ES-I3 (cell line): ENCODE measurements at regions not wholly inside any gene's neighbourhood (a gene's known extent, or its start where the extent isn't known, plus 50 kb on each side); places are given as distances from the start of the nearest gene placed in this dataset.

ENCODE experiments used
- H3K36me3 ChIP-seq: 2 replicates; pipeline ENCODE4 v1.6.1; 2013; ENCODE audit warnings: mild to moderate bottlenecking, low read length, control low read depth, moderate library complexity; ENCODE audit not compliant: insufficient read depth
- H3K4me1 ChIP-seq: 2 replicates; pipeline ENCODE4 v1.6.1; 2013; ENCODE audit warnings: mild to moderate bottlenecking, control low read depth, low read length; ENCODE audit not compliant: insufficient read depth
- H3K9ac ChIP-seq: 2 replicates; pipeline ENCODE4 v1.6.1; 2013; ENCODE audit warnings: low read depth, mild to moderate bottlenecking, low read length, moderate library complexity
- H3K9me3 ChIP-seq: 2 replicates; pipeline ENCODE4 v1.6.1; 2013; ENCODE audit warnings: mild to moderate bottlenecking, low read length, moderate library complexity; ENCODE audit not compliant: control insufficient read depth, insufficient read depth

DNA sequence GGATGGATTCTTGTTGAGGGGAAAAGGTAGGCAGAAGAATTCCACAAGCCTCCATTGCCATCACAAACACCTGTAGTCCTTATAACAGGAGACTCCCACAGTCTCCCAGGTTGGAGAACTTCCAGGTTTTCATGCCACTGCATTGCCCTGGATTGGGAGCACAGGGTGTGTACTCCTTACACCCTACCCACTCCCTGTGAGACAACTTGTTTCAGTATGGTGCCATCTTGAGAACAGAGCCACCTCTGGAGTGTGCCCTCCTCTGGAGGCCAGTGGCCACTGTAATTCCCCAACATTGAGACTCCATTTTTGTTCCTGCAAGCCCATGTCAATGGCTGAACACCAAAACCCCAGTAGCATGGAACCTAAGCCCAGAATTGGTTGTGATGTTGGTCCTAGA lies 123.5 kb upstream of the LAMA2 start:
- no peak overlapping the region for H3K9ac ChIP-seq

DNA sequence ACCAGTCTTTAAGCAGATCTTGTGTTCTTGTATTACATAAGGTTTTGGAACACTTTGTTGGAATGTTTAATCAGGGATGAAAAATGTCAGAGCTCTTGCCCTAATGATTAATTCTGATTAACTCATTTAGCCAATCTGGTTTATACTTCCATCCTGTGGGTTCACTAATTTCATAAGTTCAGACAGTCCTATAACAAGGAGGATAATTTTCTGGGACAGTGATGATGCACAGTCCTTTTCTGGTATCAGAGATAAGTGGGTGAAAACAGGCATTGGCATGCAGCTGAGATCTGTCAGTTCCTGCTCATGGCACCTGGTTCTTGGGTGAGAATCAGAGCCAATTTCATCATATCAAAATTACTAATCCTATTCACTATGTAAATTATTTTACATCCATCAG lies 125.0 kb upstream of the LAMA2 start:
- Histone ChIP-seq H3K36me3 (no peaks in the 10 kb centered on the region), H3K4me1 (no peaks in the 10 kb centered on the region), H3K9me3 (no peaks in the 10 kb centered on the region), H3K9ac (no peak overlapping the region)

More for the DNA sequence above, 123.5 kb upstream of the LAMA2 start:
- Histone ChIP-seq H3K4me1 (no peaks in the 10 kb centered on the region), H3K36me3 (no peaks in the 10 kb centered on the region), H3K9me3 (no peaks in the 10 kb centered on the region)

GRCh38 chr6:128754658-128755256 lies 128.2 kb upstream of the LAMA2 start:
- no peaks in the 10 kb centered on the region for H3K36me3 ChIP-seq
- H3K9me3 ChIP-seq = no peaks in the 10 kb centered on the region
- peaks cover 3% of the 10 kb centered on the region; the same call in 1 of the 2 replicates for H3K4me1 ChIP-seq
- no peak overlapping the region for H3K9ac ChIP-seq

DNA sequence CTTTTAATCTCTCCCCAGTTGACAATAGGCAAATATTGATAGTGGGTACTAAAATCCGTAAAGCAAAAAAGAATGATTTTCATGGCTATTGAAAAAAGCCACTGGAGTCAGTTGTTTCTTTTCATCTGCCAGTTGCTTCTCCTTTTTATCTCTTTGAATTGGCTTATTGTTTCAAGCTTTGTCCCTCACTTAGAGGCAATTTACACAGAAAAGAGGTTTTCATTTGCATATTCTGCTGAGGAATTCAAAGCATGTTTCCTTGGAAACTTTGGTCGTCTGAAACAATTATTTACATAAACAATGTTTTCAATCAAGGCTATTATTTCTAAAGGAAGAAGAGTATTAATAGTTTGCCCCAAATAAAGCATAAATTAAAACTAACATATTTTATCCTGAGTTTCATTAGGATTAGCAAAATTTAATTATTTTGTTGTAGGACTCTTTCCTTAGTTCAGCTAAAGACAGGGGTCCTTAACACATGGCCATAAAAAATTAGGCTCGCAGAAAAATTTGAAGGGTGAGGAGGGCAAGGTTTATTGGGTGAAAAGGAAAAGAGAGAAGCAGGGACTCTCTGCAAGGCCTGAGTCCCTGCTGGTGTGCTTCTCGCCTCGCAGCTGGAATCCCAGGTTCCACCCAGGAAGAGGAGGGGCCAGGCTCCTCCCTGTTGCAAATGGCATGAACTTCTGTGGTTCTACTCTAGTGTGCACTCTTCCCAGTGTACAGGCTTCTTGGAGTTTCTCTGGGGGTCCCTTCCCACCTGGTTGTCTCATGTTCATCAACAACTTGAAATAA lies 138.8 kb upstream of the LAMA2 start:
- H3K4me1 ChIP-seq = peaks cover 38% of the 10 kb centered on the region
- H3K9me3 ChIP-seq = peaks cover 13% of the 10 kb centered on the region
- peak overlapping the region; percentile 24 for H3K9ac ChIP-seq
- H3K36me3 ChIP-seq = no peaks in the 10 kb centered on the region

GRCh38 chr6:128742900-128743299 lies 140.0 kb upstream of the LAMA2 start:
- no peak overlapping the region for H3K9ac ChIP-seq
- H3K36me3 ChIP-seq = no peaks in the 10 kb centered on the region
- peaks cover 38% of the 10 kb centered on the region for H3K4me1 ChIP-seq
- H3K9me3 ChIP-seq = peaks cover 13% of the 10 kb centered on the region

GRCh38 chr6:128740951-128741350 lies 142.0 kb upstream of the LAMA2 start:
- no peak overlapping the region for H3K9ac ChIP-seq
- H3K4me1 ChIP-seq = peaks cover 29% of the 10 kb centered on the region
- H3K36me3 ChIP-seq = no peaks in the 10 kb centered on the region
- peaks cover 13% of the 10 kb centered on the region for H3K9me3 ChIP-seq

GRCh38 chr6:128739112-128739511 lies 143.8 kb upstream of the LAMA2 start:
- no peaks in the 10 kb centered on the region for H3K36me3 ChIP-seq
- H3K4me1 ChIP-seq = peaks cover 21% of the 10 kb centered on the region
- H3K9me3 ChIP-seq = peaks cover 13% of the 10 kb centered on the region
- no peak overlapping the region for H3K9ac ChIP-seq

DNA sequence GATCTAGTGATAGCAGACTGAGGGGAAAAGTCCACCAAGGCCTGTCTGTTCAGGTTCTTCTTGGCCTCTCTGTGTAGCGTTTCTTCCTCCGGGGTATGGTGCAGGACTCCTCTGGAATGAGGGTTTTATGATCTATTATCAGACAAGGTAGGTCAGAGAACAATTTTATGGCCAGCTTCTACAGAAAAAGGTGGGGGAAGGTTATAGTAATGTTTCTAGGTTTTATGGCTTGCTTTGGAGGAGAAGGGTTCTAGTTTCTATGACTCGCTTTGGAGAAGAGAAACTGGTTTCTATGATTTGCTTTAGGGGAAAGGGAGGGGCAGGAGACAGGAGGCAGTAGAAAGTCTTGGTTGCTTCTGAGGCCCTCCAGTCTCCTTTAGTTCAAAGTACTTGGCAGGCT lies 144.8 kb upstream of the LAMA2 start:
- H3K36me3 ChIP-seq = no peaks in the 10 kb centered on the region
- no peak overlapping the region for H3K9ac ChIP-seq
- peaks cover 14% of the 10 kb centered on the region for H3K4me1 ChIP-seq
- peaks cover 13% of the 10 kb centered on the region for H3K9me3 ChIP-seq

GRCh38 chr6:128736780-128737179 lies 146.2 kb upstream of the LAMA2 start:
- Histone ChIP-seq H3K9me3 (peaks cover 13% of the 10 kb centered on the region), H3K9ac (no peak overlapping the region), H3K36me3 (no peaks in the 10 kb centered on the region), H3K4me1 (peaks cover 12% of the 10 kb centered on the region)

GRCh38 chr6:128731249-128732165 lies 151.4 kb upstream of the LAMA2 start:
- Histone ChIP-seq H3K36me3 (no peaks in the 10 kb centered on the region), H3K4me1 (peaks cover 15% of the 10 kb centered on the region), H3K9me3 (no peaks in the 10 kb centered on the region), H3K9ac (no peak overlapping the region)

DNA sequence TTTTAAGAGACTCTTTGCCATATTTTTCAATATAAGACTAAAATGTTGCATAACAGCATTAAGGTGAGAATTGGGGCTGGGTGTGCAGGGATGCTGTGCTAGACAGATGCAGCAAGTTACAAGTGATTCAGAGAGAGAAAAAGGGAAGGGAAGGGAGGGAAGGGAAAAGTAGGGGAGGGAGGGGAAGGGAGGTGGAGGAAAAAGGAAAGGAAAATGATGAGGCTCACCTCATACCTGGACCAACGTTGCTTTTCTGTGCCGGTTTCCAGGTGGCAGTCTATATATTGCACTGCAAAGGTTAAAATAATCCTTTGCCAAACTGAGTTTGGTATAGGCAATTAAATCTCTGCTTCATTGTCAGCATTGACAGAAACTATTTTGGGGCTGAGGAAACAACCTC lies 155.4 kb upstream of the LAMA2 start:
- Histone ChIP-seq H3K36me3 (no peaks in the 10 kb centered on the region), H3K4me1 (peaks cover 39% of the 10 kb centered on the region), H3K9ac (no peak overlapping the region), H3K9me3 (no peaks in the 10 kb centered on the region)

- peaks cover 41% of the 10 kb centered on the region for H3K4me1 ChIP-seq
- H3K36me3 ChIP-seq = no peaks in the 10 kb centered on the region
- no peaks in the 10 kb centered on the region for H3K9me3 ChIP-seq
- no peak overlapping the region for H3K9ac ChIP-seq
Observed at GRCh38 chr6:128725271-128726233, 157.4 kb upstream of the LAMA2 start.

DNA sequence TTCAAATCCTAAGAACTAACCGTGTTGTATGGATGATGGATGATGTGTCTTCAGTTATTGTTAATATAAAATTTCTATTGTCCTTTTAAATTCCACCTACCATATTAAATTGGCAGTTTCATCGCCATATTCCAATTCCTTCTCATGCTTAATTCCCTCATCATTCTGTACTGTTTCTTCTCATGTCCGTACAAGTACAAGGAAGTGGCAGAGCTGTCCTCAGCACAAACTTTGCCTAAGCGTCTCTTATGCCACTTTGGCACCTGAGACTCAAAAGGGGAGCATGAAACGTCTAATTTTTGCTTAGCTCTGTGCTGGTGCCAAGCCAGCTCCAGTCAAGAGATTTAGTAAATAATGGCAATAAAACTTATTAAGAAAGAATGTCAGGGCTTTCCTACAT lies 158.2 kb upstream of the LAMA2 start:
- no peaks in the 10 kb centered on the region for H3K36me3 ChIP-seq
- H3K4me1 ChIP-seq = peaks cover 41% of the 10 kb centered on the region
- H3K9ac ChIP-seq = no peak overlapping the region
- no peaks in the 10 kb centered on the region for H3K9me3 ChIP-seq

DNA sequence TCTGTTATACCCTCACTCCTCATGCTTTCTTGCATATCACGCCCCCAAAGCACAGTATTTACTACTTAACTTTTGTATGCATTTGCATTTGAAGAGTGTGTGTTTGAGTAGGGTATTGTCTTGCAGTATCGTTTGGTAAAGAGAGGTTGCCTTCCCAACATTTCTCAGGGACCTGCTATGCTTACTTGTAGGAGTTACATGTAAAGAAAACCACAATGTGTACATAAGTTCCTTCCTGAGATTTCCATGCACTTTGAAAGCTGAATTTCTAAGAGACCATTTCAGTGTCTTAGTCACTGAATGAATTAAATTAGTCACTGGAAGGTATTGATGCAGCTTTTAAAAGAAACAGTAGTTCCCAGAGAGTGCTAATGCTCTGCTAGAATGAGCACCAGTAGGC lies 159.3 kb upstream of the LAMA2 start:
- Histone ChIP-seq H3K4me1 (peaks cover 41% of the 10 kb centered on the region), H3K36me3 (no peaks in the 10 kb centered on the region), H3K9ac (no peak overlapping the region), H3K9me3 (no peaks in the 10 kb centered on the region)
